T1000 (cell line): ENCODE measurements at regions not wholly inside any gene's neighbourhood (a gene's known extent, or its start where the extent isn't known, plus 50 kb on each side); places are given as distances from the start of the nearest gene placed in this dataset.
"Not testable (repeated sequence)": the region's sequence is repeated elsewhere in the genome, so short reads cannot be mapped to it uniquely, and the experiment has no call there.

Experiments used
- DNase-seq: peaks from one replicate; lab custom pipeline; 2025; ENCODE audit warnings: mixed read lengths; lab: John Stamatoyannopoulos, UW

GRCh38 chr15:96582473-96582872, 252.0 kb downstream of the NR2F2 start:
- no peak for DNase-seq

- no peak for DNase-seq
Measured at GRCh38 chr15:96583671-96584070, 253.2 kb downstream of the NR2F2 start.

- no peak for DNase-seq
Measured at GRCh38 chr15:96585484-96586386, 255.2 kb downstream of the NR2F2 start.

GRCh38 chr15:96586901-96587300, 256.4 kb downstream of the NR2F2 start:
- DNase-seq: no peak

- no peak for DNase-seq
Measured at GRCh38 chr15:96589864-96590263, 259.4 kb downstream of the NR2F2 start.

- no peak for DNase-seq
Measured at GRCh38 chr15:96593735-96594134, 263.2 kb downstream of the NR2F2 start.

- DNase-seq: no peak
Measured at GRCh38 chr15:96595951-96596350, 265.5 kb downstream of the NR2F2 start.

- no peak for DNase-seq
Measured at GRCh38 chr15:96598514-96598913, 268.0 kb downstream of the NR2F2 start.

GRCh38 chr15:96599268-96599667, 268.8 kb downstream of the NR2F2 start:
- DNase-seq: no peak

- DNase-seq: no peak
Measured at GRCh38 chr15:96600350-96600749, 269.9 kb downstream of the NR2F2 start.

GRCh38 chr15:96606617-96607016, 276.1 kb downstream of the NR2F2 start:
- DNase-seq: no peak

- DNase-seq: no peak
Measured at GRCh38 chr15:96610757-96611156, 280.3 kb downstream of the NR2F2 start.

- DNase-seq: no peak
Measured at GRCh38 chr15:96612917-96613316, 282.4 kb downstream of the NR2F2 start.

GRCh38 chr15:96619174-96619573, 288.7 kb downstream of the NR2F2 start:
- no peak for DNase-seq

GRCh38 chr15:96622714-96623113, 292.2 kb downstream of the NR2F2 start:
- no peak for DNase-seq

GRCh38 chr15:96625256-96625655, 294.8 kb downstream of the NR2F2 start:
- peak; percentile 0 for DNase-seq

- DNase-seq: no peak
Measured at GRCh38 chr15:96627031-96627568, 296.6 kb downstream of the NR2F2 start.

- DNase-seq: peak; percentile 51
Measured at GRCh38 chr15:96629511-96629910, 299.0 kb downstream of the NR2F2 start.

- DNase-seq: no peak
Measured at GRCh38 chr15:96638793-96639192, 308.3 kb downstream of the NR2F2 start.

GRCh38 chr15:96645796-96646195, 315.3 kb downstream of the NR2F2 start:
- no peak for DNase-seq

GRCh38 chr15:96648866-96649265, 318.4 kb downstream of the NR2F2 start:
- DNase-seq: no peak

- DNase-seq: no peak
Measured at GRCh38 chr15:96657096-96657495, 326.6 kb downstream of the NR2F2 start.

GRCh38 chr15:96666979-96667378, 336.5 kb downstream of the NR2F2 start:
- DNase-seq: not testable (repeated sequence)

- no peak for DNase-seq
Measured at GRCh38 chr15:96670389-96670788, 339.9 kb downstream of the NR2F2 start.
